GM21825 (cell line): ENCODE measurements at regions not wholly inside any gene's neighbourhood (a gene's known extent, or its start where the extent isn't known, plus 50 kb on each side); places are given as distances from the start of the nearest gene placed in this dataset.
"Not testable (repeated sequence)": the region's sequence is repeated elsewhere in the genome, so short reads cannot be mapped to it uniquely, and the experiment has no call there.

Experiments used
- ATAC-seq: cut with Tn5 transposase; IDR thresholded peaks from one replicate; pipeline ENCODE4 v1.9.1; 2021; ENCODE audit warnings: mild to moderate bottlenecking, moderate library complexity; ENCODE audit not compliant: unreplicated experiment

DNA sequence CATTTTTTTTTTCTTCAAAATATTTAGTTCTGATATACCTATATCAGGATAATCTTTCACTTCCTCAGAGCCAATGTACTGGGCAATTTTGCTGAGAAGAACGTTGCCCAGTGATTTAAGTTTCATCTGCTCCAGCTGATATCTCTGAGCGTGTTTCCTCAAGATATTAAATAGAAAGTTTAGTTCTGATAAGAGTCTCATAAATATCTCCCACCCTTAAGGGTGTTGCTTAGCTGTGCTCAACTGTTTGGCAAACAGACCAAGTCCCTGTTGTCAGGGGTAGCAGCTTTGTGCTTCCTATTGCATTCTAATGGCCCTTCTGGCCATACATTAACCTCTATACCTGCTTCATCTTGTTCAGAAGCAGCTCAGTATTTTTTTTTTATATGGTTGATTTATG is 84.7 kb upstream of the GPR141 start:
- ATAC-seq, result no peak

DNA sequence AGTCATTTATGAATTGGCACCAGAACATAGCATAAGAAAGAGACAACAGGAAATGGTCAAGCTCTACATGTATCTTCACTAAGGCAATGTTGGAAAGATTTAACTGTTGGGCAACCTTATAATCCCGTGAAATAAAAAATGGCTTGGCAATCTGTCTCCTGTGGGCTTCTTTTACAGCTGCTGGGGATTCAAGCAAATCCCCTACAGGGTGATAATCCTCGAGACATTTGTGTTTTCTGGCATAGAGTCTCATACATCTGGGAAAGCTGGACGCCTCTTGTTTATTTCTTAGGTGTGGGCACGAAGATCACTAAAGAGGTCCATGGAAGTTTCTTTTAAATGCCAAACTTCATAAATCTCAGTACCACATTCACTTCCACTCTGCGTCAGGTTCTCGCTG is 82.2 kb upstream of the GPR141 start:
- ATAC-seq, result no peak

DNA sequence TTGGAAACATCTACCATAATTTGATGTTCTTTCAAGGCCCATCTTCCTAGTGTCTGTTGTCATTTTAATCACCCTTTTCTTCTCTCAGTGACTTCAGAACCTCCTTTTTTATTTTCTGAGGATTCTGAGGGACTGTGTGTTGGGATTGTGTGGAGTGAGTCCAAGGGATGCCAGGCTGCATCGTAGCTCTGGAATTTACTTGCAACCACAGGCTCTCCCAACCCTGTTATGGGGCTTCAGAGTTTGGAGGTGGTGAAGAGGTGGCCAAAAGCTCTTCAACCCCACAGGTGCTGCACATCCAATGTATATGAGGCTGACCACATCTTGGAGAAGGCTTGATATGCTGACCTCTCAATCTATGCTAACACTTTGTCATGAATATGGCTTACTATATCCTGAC is 79.5 kb upstream of the GPR141 start:
- no peak for ATAC-seq

DNA sequence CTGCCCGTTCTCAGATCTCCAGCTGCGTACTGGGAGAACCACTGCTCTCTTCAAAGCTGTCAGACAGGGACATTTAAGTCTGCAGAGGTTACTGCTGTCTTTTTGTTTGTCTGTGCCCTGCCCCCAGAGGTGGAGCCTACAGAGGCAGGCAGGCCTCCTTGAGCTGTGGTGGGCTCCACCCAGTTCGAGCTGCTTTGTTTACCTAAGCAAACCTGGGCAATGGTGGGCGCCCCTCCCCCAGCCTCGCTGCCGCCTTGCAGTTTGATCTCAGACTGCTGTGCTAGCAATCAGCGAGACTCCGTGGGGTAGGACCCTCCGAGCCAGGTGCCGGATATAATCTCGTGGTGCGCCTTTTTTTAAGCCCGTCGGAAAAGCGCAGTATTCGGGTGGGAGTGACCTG is 66.2 kb upstream of the GPR141 start:
- ATAC-seq, result not testable (repeated sequence)

DNA sequence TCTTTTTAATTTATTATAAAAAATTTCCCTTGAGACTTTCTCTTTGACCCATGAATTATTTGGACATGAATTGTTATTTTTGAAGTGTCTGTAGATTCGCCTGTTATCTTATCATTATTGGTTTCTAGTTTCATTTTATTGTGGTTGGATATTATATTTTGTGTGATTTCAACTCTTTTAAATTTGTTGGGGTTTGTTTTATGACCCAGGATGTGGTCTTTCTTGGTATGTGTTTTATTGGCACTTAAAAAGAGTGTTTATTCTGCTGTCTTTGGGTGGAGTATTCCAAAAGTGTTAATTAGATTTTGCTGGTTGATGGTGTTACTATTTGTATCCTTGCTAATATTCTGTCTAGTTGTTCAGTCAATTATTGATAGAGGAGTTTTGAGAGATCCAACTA is 50.5 kb upstream of the GPR141 start:
- ATAC-seq, result no peak
